CD8-positive, alpha-beta memory T cell (primary cell): ENCODE measurements at regions not wholly inside any gene's neighbourhood (a gene's known extent, or its start where the extent isn't known, plus 50 kb on each side); places are given as distances from the start of the nearest gene placed in this dataset.

Experiments used
- CTCF ChIA-PET: fragments of 350-600 bp; sonication (Branson Sonifier 250); formaldehyde crosslinking; loops from one replicate; lab custom pipeline; 2021; ENCODE audit warnings: antibody characterized with exemption; lab: Charles Lee
- POLR2A ChIA-PET: fragments of 350-600 bp; sonication (Branson Sonifier 250); formaldehyde crosslinking; loops from one replicate; lab custom pipeline; 2021; ENCODE audit warnings: antibody characterized with exemption; lab: Charles Lee
- DNase-seq, 5 donors: peaks; one replicate each; pipeline versions ENCODE4 v3.0.0 to v3.0.0-alpha.2; 2020 to 2022; ENCODE audit warnings: mixed read lengths in 1 of 5
- H3K27ac ChIP-seq: one replicate; pipeline ENCODE4 v1.7.0; 2013; ENCODE audit warnings: low read depth, mild to moderate bottlenecking, low read length, moderate library complexity
- H3K27me3 ChIP-seq: 2 replicates; pipeline ENCODE4 v1.7.0; 2013; ENCODE audit warnings: low read length, mild to moderate bottlenecking; ENCODE audit not compliant: insufficient read depth, poor library complexity, severe bottlenecking
- H3K36me3 ChIP-seq: 2 replicates; pipeline ENCODE4 v1.7.0; 2013; ENCODE audit warnings: mild to moderate bottlenecking, low read length, moderate library complexity; ENCODE audit not compliant: insufficient read depth
- H3K4me1 ChIP-seq: 2 replicates; pipeline ENCODE4 v1.7.0; 2013; ENCODE audit warnings: mild to moderate bottlenecking, low read length, moderate library complexity; ENCODE audit not compliant: insufficient read depth
- H3K4me3 ChIP-seq: 2 replicates; pipeline ENCODE4 v1.7.0; 2013; ENCODE audit warnings: mild to moderate bottlenecking, low read length
- H3K9me3 ChIP-seq: 2 replicates; pipeline ENCODE4 v1.7.0; 2013; ENCODE audit warnings: mild to moderate bottlenecking, low read length
- H3K27ac Mint-ChIP-seq, 8 donors: one replicate each; pipeline ENCODE4 v1.8.0; 2020 to 2021; ENCODE audit warnings: mixed read lengths in 8 of 8, mild to moderate bottlenecking in 6 of 8, inconsistent platforms in 3 of 8, moderate library complexity in 3 of 8
- H3K27me3 Mint-ChIP-seq, 2 donors: one replicate each; pipeline ENCODE4 v1.8.0; 2020 to 2021; ENCODE audit warnings: mixed read lengths in 2 of 2, mild to moderate bottlenecking in 1 of 2, moderate library complexity in 1 of 2
- H3K36me3 Mint-ChIP-seq, 3 donors: one replicate each; pipeline ENCODE4 v1.8.0; 2020 to 2021; ENCODE audit warnings: mixed read lengths in 3 of 3, inconsistent platforms in 1 of 3, mild to moderate bottlenecking in 1 of 3
- H3K4me1 Mint-ChIP-seq, 3 donors: one replicate each; pipeline ENCODE4 v1.8.0; 2020 to 2021; ENCODE audit warnings: mixed read lengths in 3 of 3, inconsistent platforms in 1 of 3, mild to moderate bottlenecking in 1 of 3
- H3K4me3 Mint-ChIP-seq, 7 donors: one replicate each; pipeline ENCODE4 v1.8.0; 2020 to 2021; ENCODE audit warnings: mixed read lengths in 7 of 7, mild to moderate bottlenecking in 6 of 7, moderate library complexity in 4 of 7, inconsistent platforms in 2 of 7
- H3K9me3 Mint-ChIP-seq, 5 donors: one replicate each; pipeline ENCODE4 v1.8.0; 2020 to 2022; ENCODE audit warnings: mixed read lengths in 5 of 5, mild to moderate bottlenecking in 3 of 5, moderate library complexity in 2 of 5, inconsistent platforms in 1 of 5

DNA sequence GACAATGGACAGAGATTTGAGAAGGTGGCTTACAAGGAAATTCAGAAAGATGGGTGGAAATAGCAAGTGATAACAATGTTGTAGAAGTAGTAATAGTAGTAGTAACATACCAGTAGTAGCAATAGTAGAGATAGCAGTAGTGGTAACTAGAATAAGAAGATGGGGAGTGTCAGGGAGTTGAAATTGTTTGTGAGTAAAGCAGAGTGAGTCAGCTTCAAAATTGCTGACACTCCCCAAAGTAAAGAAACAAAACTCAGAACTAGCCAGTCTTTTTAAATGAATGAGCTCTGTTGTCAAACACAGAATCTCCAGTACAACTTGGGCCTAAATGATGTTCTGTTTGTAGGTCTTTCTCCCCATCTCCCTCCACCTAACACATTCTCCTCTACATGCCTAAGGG lies 1040.9 kb downstream of the CBLN2 start:
- no peaks in the 10 kb centered on the region for H3K4me1 Mint-ChIP-seq
- peaks cover 0 to 1% (median 0%) of the 10 kb centered on the region in 3 donors for H3K36me3 Mint-ChIP-seq
- H3K27ac Mint-ChIP-seq = no peak overlapping the region
- H3K9me3 Mint-ChIP-seq = peaks cover 8 to 18% (median 12%) of the 10 kb centered on the region in 5 donors
- POLR2A ChIA-PET = no interaction called here
- Histone ChIP-seq H3K27me3 (no peaks in the 10 kb centered on the region), H3K9me3 (no peaks in the 10 kb centered on the region), H3K4me3 (no peak overlapping the region), H3K4me1 (no peaks in the 10 kb centered on the region), H3K36me3 (no peaks in the 10 kb centered on the region), H3K27ac (no peak overlapping the region)
- H3K27me3 Mint-ChIP-seq = peaks cover 0 to 2% of the 10 kb centered on the region in 2 donors
- no peak overlapping the region for H3K4me3 Mint-ChIP-seq
- CTCF ChIA-PET = no interaction called here
- no peak for DNase-seq

- H3K4me1 ChIP-seq = no peaks in the 10 kb centered on the region
- no peaks in the 10 kb centered on the region for H3K27me3 ChIP-seq
- H3K9me3 ChIP-seq = no peaks in the 10 kb centered on the region
- ChIA-PET CTCF (no interaction called here), POLR2A (no interaction called here)
- no peaks in the 10 kb centered on the region for H3K36me3 ChIP-seq
- H3K27ac ChIP-seq = no peak overlapping the region
- Mint-ChIP-seq H3K27ac (peak overlapping the region in 1 of 8 donors; percentile 6), H3K9me3 (peaks cover 2 to 23% (median 13%) of the 10 kb centered on the region in 5 donors), H3K4me1 (no peaks in the 10 kb centered on the region), H3K36me3 (no peaks in the 10 kb centered on the region), H3K27me3 (no peaks in the 10 kb centered on the region), H3K4me3 (no peak overlapping the region)
- DNase-seq = no peak
- H3K4me3 ChIP-seq = no peak overlapping the region
Measured at GRCh38 chr18:71485611-71486010, 1058.5 kb downstream of the CBLN2 start.

DNA sequence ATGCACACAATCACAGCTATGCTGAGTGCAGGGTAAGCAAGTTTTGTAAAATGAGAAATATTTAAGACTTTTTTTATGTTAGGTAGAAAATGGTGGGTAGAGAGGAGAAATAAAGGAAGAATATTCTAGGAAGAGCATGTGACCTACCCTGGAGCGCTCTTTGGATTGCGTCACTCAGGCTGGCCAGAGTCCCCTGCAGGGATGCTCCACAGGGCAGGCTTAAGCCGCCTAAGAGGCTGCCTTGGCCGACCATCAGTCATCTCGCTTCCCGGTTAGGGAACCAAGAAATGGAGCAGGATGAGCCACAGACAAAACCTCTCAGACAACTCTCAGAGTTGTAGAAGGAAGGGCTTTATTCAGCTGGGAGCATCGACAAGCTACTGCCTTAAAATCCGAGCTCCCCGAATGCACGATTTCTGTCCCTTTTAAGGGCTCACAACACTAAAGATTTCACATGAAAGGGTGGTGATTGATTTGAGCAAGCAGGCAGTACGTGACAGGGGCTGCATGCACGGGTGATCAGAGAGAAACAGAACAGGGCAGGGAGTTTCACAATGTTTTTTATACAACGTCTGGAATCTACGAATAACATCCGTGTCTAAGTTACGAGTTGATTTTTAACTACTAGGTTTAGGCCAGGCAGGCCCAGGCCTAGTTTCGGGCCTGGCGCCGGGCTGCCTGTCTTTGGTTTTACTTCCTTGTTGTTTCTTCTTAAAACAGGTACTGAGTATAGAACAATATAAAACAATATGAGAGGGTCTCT lies 1072.0 kb downstream of the CBLN2 start:
- no peaks in the 10 kb centered on the region for H3K36me3 ChIP-seq
- no peak overlapping the region for H3K27ac ChIP-seq
- ChIA-PET CTCF (no interaction called here), POLR2A (no interaction called here)
- H3K4me1 ChIP-seq = no peaks in the 10 kb centered on the region
- H3K27me3 ChIP-seq = no peaks in the 10 kb centered on the region
- no peak overlapping the region for H3K4me3 ChIP-seq
- Mint-ChIP-seq H3K27ac (no peak overlapping the region), H3K4me3 (no peak overlapping the region), H3K27me3 (no peaks in the 10 kb centered on the region), H3K36me3 (no peaks in the 10 kb centered on the region), H3K9me3 (peaks cover 2 to 17% (median 4%) of the 10 kb centered on the region in 5 donors), H3K4me1 (no peaks in the 10 kb centered on the region)
- no peak for DNase-seq
- no peaks in the 10 kb centered on the region for H3K9me3 ChIP-seq

DNA sequence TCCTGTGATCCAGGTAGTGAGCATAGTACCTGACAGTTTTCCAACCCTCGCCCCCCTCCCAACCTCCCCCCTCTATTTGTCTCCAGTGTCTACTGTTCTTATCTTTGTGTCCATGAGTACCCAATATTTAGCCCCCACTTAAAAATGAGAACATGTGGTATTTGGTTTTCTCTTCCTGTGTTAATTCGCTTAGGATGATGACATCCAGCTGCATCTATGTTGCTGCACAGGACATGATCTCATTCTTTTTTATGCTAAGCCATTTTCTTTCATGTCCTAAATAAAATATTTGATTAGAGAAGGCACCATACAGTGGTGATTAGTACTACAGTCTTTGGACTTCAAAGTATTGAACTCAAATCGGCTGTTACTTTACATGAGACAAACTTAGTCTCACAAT lies 1087.9 kb downstream of the CBLN2 start:
- Histone ChIP-seq H3K9me3 (no peaks in the 10 kb centered on the region), H3K36me3 (no peaks in the 10 kb centered on the region), H3K27ac (no peak overlapping the region), H3K27me3 (no peaks in the 10 kb centered on the region), H3K4me1 (no peaks in the 10 kb centered on the region), H3K4me3 (no peak overlapping the region)
- H3K36me3 Mint-ChIP-seq = no peaks in the 10 kb centered on the region
- POLR2A ChIA-PET = no interaction called here
- CTCF ChIA-PET = no interaction called here
- no peaks in the 10 kb centered on the region for H3K27me3 Mint-ChIP-seq
- H3K9me3 Mint-ChIP-seq = peaks cover 3 to 13% (median 4%) of the 10 kb centered on the region in 5 donors
- H3K4me1 Mint-ChIP-seq = no peaks in the 10 kb centered on the region
- H3K4me3 Mint-ChIP-seq = no peak overlapping the region
- no peak for DNase-seq
- H3K27ac Mint-ChIP-seq = no peak overlapping the region

- no peaks in the 10 kb centered on the region for H3K36me3 Mint-ChIP-seq
- peaks cover 0 to 13% (median 9%) of the 10 kb centered on the region in 5 donors for H3K9me3 Mint-ChIP-seq
- H3K9me3 ChIP-seq = no peaks in the 10 kb centered on the region
- no peak overlapping the region for H3K27ac Mint-ChIP-seq
- H3K27me3 Mint-ChIP-seq = no peaks in the 10 kb centered on the region
- H3K36me3 ChIP-seq = no peaks in the 10 kb centered on the region
- POLR2A ChIA-PET = no interaction called here
- H3K4me3 ChIP-seq = no peak overlapping the region
- H3K27me3 ChIP-seq = no peaks in the 10 kb centered on the region
- H3K4me3 Mint-ChIP-seq = no peak overlapping the region
- no peaks in the 10 kb centered on the region for H3K4me1 Mint-ChIP-seq
- no peak for DNase-seq
- CTCF ChIA-PET = no interaction called here
- no peak overlapping the region for H3K27ac ChIP-seq
- H3K4me1 ChIP-seq = no peaks in the 10 kb centered on the region
Measured at GRCh38 chr18:71450257-71450656, 1093.9 kb downstream of the CBLN2 start.

- H3K36me3 Mint-ChIP-seq = no peaks in the 10 kb centered on the region
- Histone ChIP-seq H3K27ac (no peak overlapping the region), H3K4me1 (no peaks in the 10 kb centered on the region), H3K27me3 (no peaks in the 10 kb centered on the region), H3K4me3 (no peak overlapping the region), H3K9me3 (no peaks in the 10 kb centered on the region), H3K36me3 (no peaks in the 10 kb centered on the region)
- DNase-seq = no peak
- H3K27me3 Mint-ChIP-seq = peaks cover 0 to 3% of the 10 kb centered on the region in 2 donors
- POLR2A ChIA-PET = no interaction called here
- no peak overlapping the region for H3K27ac Mint-ChIP-seq
- H3K4me3 Mint-ChIP-seq = no peak overlapping the region
- H3K4me1 Mint-ChIP-seq = no peaks in the 10 kb centered on the region
- peaks cover 0 to 23% (median 14%) of the 10 kb centered on the region in 5 donors for H3K9me3 Mint-ChIP-seq
- CTCF ChIA-PET = no interaction called here
Measured at GRCh38 chr18:71443706-71444480, 1100.2 kb downstream of the CBLN2 start.

- ChIA-PET POLR2A (no interaction called here), CTCF (no interaction called here)
- H3K27ac Mint-ChIP-seq = no peak overlapping the region
- no peaks in the 10 kb centered on the region for H3K9me3 ChIP-seq
- no peaks in the 10 kb centered on the region for H3K36me3 Mint-ChIP-seq
- H3K36me3 ChIP-seq = no peaks in the 10 kb centered on the region
- H3K4me1 ChIP-seq = no peaks in the 10 kb centered on the region
- H3K4me3 ChIP-seq = no peak overlapping the region
- peaks cover 0 to 3% of the 10 kb centered on the region in 2 donors for H3K27me3 Mint-ChIP-seq
- H3K27ac ChIP-seq = no peak overlapping the region
- no peaks in the 10 kb centered on the region for H3K27me3 ChIP-seq
- H3K9me3 Mint-ChIP-seq = peaks cover 1 to 24% (median 18%) of the 10 kb centered on the region in 5 donors
- DNase-seq = no peak
- no peak overlapping the region for H3K4me3 Mint-ChIP-seq
- H3K4me1 Mint-ChIP-seq = no peaks in the 10 kb centered on the region
Measured at GRCh38 chr18:71442731-71443141, 1101.4 kb downstream of the CBLN2 start.

- no peak overlapping the region for H3K4me3 Mint-ChIP-seq
- H3K27me3 Mint-ChIP-seq = peaks cover 0 to 3% of the 10 kb centered on the region in 2 donors
- no peaks in the 10 kb centered on the region for H3K4me1 ChIP-seq
- no peak for DNase-seq
- H3K36me3 Mint-ChIP-seq = no peaks in the 10 kb centered on the region
- peaks cover 3 to 23% (median 17%) of the 10 kb centered on the region in 5 donors for H3K9me3 Mint-ChIP-seq
- H3K36me3 ChIP-seq = no peaks in the 10 kb centered on the region
- no peaks in the 10 kb centered on the region for H3K27me3 ChIP-seq
- no peak overlapping the region for H3K27ac Mint-ChIP-seq
- H3K9me3 ChIP-seq = no peaks in the 10 kb centered on the region
- POLR2A ChIA-PET = no interaction called here
- no peaks in the 10 kb centered on the region for H3K4me1 Mint-ChIP-seq
- CTCF ChIA-PET = no interaction called here
- no peak overlapping the region for H3K4me3 ChIP-seq
- no peak overlapping the region for H3K27ac ChIP-seq
Measured at GRCh38 chr18:71441156-71441555, 1103.0 kb downstream of the CBLN2 start.
